ENCODE measurements at regions not wholly inside any gene's neighbourhood (a gene's known extent, or its start where the extent isn't known, plus 50 kb on each side); places are given as distances from the start of the nearest gene placed in this dataset.

- Histone ChIP-seq H3K4me3 (no peak overlapping the region), H3K9me3 (no peaks in the 10 kb centered on the region), H3K27ac (no peak overlapping the region), H3K27me3 (ENCODE audit: low read depth) (no peaks in the 10 kb centered on the region), H3K4me1 (peaks cover 7% of the 10 kb centered on the region), H3K36me3 (no peaks in the 10 kb centered on the region)
- DNase-seq = no peak
- ATAC-seq = no peak
- intact Hi-C loops (cut with DNase I) = no loop called here
- TF ChIP-seq CTCF (IDR thresholded peaks at IDR 0.05) = no peak
These were observed 306.5 kb upstream of the CBLB start for GRCh38 chr3:106175276-106175675.

- H3K4me3 ChIP-seq = peak overlapping the region; percentile 15
- no peaks in the 10 kb centered on the region for H3K36me3 ChIP-seq
- no peak for TF ChIP-seq CTCF (IDR thresholded peaks at IDR 0.05)
- H3K9me3 ChIP-seq = no peaks in the 10 kb centered on the region
- H3K27ac ChIP-seq = peak overlapping the region; percentile 31
- DNase-seq (no peak), ATAC-seq (peak; percentile 61 to 74)
- H3K4me1 ChIP-seq = peaks cover 7% of the 10 kb centered on the region
- intact Hi-C loops (cut with DNase I) = no loop called here
- H3K27me3 ChIP-seq (ENCODE audit: low read depth) = no peaks in the 10 kb centered on the region
These were observed 307.9 kb upstream of the CBLB start for GRCh38 chr3:106176734-106177133.

- Histone ChIP-seq H3K27me3 (ENCODE audit: low read depth) (no peaks in the 10 kb centered on the region), H3K36me3 (no peaks in the 10 kb centered on the region), H3K9me3 (no peaks in the 10 kb centered on the region), H3K4me3 (no peak overlapping the region), H3K4me1 (no peaks in the 10 kb centered on the region), H3K27ac (no peak overlapping the region)
- intact Hi-C loops (cut with DNase I) = no loop called here
- no peak for DNase-seq
- ATAC-seq = no peak
- TF ChIP-seq CTCF (IDR thresholded peaks at IDR 0.05) = no peak
These were observed 314.2 kb upstream of the CBLB start for GRCh38 chr3:106182950-106183511.

GRCh38 chr3:106183762-106184391 lies 315.1 kb upstream of the CBLB start:
- peak in 1 of 2 donors; percentile 40 for ATAC-seq
- Histone ChIP-seq H3K4me3 (no peak overlapping the region), H3K9me3 (no peaks in the 10 kb centered on the region), H3K27ac (no peak overlapping the region), H3K27me3 (ENCODE audit: low read depth) (no peaks in the 10 kb centered on the region), H3K4me1 (no peaks in the 10 kb centered on the region), H3K36me3 (no peaks in the 10 kb centered on the region)
- no peak for TF ChIP-seq CTCF (IDR thresholded peaks at IDR 0.05)
- no peak for DNase-seq
- intact Hi-C loops (cut with DNase I) = no loop called here

GRCh38 chr3:106184540-106185457 lies 316.0 kb upstream of the CBLB start:
- ATAC-seq = no peak
- no peak for TF ChIP-seq CTCF (IDR thresholded peaks at IDR 0.05)
- Histone ChIP-seq H3K27ac (no peak overlapping the region), H3K36me3 (no peaks in the 10 kb centered on the region), H3K4me3 (no peak overlapping the region), H3K27me3 (ENCODE audit: low read depth) (no peaks in the 10 kb centered on the region), H3K9me3 (no peaks in the 10 kb centered on the region), H3K4me1 (no peaks in the 10 kb centered on the region)
- DNase-seq = no peak
- intact Hi-C loops (cut with DNase I) = no loop called here

All from lower lobe of right lung (tissue), 2 donors.